ENCODE measurements at regions not wholly inside any gene's neighbourhood (a gene's known extent, or its start where the extent isn't known, plus 50 kb on each side); places are given as distances from the start of the nearest gene placed in this dataset.

DNA sequence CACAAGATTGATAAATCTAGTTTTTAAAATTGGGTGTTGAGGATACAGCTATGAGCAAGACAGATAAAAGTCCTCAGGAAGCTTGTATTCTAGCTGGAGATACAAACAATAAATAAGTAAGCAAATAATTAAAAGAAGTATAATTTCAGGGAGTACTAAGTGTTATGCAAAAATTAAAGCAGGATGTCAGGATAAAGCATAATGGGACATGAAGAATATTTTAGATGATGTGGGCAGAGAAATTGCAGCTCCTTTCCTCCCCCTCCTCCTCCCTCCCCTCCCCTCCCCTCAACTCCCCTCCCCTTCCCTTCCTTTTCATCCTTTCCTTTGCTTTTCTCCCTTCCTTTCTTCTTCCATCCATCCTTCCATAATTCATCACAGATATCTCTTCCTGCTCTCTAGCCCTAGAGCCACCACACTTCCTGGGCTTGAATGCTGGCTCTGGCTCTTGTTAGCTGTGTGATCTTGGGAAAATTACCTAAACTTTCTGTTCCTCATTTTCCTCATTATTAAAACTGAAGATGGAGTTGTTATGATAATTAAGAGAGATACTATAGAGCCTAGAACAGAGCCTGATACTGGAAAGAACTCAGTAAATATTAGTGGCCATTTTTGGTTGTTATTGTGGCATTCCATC is 323.9 kb downstream of the AACS start:
- TF ChIP-seq POLR2A (IDR thresholded peaks at IDR 0.05) = no peak
- TF ChIP-seq, protein P1, sequence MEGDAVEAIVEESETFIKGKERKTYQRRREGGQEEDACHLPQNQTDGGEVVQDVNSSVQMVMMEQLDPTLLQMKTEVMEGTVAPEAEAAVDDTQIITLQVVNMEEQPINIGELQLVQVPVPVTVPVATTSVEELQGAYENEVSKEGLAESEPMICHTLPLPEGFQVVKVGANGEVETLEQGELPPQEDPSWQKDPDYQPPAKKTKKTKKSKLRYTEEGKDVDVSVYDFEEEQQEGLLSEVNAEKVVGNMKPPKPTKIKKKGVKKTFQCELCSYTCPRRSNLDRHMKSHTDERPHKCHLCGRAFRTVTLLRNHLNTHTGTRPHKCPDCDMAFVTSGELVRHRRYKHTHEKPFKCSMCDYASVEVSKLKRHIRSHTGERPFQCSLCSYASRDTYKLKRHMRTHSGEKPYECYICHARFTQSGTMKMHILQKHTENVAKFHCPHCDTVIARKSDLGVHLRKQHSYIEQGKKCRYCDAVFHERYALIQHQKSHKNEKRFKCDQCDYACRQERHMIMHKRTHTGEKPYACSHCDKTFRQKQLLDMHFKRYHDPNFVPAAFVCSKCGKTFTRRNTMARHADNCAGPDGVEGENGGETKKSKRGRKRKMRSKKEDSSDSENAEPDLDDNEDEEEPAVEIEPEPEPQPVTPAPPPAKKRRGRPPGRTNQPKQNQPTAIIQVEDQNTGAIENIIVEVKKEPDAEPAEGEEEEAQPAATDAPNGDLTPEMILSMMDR (IDR thresholded peaks at IDR 0.05 in 4 of 5, conservative IDR thresholded peaks at IDR 0.05 in 1 of 5) = no peak

Data from gastrocnemius medialis (tissue), 4 donors.